ENCODE measurements at regions not wholly inside any gene's neighbourhood (a gene's known extent, or its start where the extent isn't known, plus 50 kb on each side); places are given as distances from the start of the nearest gene placed in this dataset.

DNA sequence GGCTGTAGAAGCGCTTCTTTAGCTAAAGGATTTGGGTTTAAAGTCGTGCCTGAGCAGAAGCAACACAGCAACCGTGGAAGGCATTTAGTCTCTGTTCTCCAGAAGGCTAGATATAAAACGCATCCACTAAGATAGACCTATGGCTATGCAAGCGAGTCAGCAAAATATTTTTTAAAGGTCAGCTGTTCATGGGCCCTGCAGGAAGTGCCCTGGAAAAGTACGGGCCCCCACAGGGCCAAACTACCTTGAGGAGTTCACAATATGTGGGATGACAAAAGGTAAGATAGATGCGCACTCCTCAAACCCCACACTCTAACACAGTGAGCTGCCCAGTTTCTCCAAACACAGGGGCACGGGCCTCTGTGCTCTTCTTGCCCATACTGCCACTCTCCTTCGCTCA, 261.6 kb downstream of the VPS13C start:
- FAIRE-seq: no peak

DNA sequence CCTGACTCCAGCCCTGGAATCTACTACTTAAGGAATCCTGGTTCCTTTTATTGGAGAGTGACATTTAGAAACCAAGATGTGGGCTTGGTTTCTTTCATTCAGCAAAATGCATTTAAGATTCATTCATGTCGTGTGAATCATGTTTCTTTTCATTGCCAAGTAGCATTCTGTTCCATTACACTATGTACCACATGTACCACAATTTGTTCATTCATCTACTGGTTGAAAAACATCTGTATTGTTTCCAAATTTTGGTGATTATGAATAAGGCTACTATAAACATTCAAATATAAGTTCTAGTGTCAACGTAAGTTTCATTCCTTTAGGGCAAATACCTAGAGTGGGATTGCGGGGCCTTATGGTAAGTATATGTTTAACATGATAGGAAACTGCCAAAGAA, 264.2 kb downstream of the VPS13C start:
- no peak for FAIRE-seq

DNA sequence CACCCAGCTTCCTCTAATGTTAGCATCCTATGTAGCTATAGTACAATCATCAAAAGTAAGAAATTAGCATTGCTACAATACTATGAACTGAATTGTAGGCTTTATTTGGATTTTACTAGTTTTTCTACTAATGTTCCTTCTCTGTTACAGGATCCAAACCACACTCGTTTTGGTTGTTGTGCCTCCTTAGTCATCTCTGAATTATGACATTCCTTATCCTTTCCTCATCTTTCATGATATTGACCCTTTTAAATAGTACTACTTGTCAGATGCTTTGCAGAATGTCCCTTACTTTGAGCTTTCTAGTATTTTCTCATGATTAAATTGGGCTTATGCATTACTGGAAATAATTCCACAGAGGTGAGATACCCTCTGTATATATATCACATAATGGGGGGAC, 265.4 kb downstream of the VPS13C start:
- FAIRE-seq: no peak

DNA sequence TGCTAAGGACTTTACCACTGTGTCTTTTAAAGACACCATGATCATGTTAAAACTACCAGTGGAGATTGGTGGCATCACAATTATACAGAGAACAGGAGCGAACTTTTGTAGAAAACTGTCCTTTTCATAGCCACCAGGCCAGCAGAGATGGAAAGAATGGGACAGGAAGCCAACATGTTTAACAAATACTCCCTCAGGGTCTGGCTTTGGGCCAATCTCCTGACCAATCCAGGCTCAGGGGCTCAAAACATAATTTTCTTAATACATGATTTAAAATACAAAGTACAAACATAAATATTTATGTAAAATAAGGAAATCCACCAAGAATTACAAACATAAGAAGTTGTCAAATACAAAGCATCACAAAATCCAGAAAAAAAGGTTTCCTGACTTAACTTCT, 266.0 kb downstream of the VPS13C start:
- FAIRE-seq: no peak

DNA sequence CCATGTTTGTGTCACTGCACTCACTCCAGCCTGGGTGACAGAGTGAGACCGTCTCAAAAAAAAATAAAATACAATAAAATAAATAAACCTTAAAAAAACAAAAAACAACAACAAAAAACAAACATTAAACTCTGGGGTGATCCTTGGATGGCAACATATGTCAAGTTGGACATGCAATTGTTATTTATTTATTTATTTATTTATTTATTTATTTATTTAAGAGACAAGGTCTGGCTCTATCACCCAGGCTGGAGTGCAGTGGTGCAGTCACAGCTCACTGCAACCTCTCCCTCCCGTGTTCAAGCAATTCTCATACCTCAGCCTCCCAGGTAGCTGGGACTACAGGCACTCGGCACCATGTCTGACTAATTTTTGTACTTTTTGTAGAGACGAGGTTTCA, 275.5 kb downstream of the VPS13C start:
- no peak for FAIRE-seq

DNA sequence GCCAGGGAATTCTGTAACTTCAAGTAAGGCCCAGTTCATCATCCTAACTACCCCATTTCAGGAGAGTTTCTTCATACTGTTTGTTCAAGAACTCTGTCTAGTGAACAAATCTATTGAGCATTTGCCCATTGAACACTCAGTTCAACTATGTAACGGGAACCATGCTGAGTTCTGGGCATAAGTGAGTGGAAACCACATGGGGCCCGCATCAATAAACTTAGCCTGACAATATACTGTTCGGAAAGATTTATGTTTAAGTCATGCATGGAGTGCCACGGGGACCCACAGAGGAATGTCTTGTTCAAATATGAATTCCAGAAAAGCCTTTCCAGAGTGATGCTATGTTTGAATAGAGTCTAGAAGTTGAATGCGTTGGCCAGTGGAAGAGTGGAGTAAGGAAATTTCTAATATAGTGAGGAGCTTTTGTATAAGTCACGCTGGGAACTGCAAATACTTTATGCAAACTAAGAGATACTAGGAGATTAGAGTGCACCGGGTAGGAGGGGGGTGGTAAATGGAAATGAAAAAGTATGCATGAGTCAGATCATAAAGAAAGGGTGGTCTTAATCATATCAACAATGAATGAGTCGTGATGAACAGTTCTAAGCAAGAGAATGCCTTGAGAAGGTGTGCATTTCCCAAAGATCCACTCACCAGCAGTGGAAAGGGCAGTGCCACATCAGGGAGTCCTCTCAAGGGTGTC, 279.8 kb downstream of the VPS13C start:
- FAIRE-seq: no peak

DNA sequence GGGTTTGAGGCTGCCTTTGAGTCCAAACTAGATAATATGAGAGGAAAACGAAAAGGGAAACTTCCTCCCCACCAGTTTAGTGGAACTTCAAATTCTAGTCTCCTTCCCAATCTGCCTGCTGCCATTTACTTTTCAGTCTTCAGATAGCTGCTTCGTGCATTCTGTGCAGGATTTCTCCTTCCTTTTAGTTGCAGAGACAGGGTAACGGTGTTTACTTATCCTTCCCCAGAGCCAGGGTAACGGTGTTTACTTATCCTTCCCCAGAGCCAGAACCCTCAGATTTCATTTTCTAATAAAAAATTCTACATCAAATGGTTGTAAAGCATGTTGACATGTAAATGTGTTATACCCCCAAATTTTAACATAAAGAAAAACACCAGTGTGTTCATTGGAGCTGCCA, 282.6 kb downstream of the VPS13C start:
- no peak for FAIRE-seq

DNA sequence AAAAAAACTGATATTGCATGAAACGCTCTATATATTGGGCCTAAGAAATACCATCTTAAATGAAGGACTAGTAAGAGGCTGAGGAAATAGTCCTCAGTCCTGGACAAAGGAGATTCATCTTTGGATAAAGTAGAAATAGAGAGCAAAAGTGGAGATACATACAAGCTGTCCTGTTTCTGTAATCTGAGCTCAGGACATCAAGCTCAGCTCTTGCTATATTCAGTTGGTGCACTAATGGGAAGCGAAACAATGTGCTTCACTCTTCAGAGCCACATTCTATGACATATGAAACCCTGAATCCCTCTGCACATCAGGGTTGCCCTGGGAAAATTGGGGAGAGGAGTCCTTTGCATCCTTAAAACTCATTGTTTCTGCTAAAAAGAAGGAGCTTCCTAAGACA, 290.7 kb downstream of the VPS13C start:
- FAIRE-seq: no peak

DNA sequence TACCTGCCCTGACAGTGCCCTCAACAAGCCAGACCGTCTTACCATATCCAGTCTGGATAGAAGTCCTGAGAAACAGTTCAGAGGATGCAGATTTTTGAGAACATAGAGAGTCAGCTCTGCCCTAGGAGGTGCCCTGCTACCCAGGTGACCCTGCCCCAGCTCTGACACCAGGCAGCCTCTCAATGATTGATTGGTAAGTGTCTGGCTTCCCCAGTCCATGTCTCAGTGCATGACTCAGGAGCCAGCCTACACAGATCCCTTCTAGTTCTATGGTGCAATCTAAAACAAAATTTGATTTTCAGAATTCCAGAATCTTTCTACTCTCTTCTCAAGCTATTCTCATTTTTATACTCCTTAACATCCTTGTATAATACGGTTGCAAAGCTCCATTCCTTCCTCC, 292.1 kb downstream of the VPS13C start:
- no peak for FAIRE-seq

DNA sequence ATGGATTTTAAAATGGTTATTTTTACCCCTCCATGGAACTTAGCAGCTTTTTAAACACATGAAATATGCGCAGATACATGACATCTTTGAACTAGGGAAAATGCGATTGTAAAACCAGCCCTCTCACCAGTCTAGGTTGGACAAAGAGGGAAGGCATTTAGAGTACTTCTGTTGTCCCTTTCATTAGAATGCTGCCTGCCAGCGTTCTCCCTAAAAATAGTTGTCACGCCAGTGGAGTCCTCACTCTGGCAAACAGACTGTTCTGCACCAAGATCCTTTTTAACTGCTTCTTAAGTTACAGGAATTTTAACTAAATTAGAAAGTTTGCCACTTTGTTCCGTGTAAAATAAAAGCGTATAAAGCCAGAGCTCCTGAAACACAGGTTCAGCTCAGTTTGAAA, 295.3 kb downstream of the VPS13C start:
- no peak for FAIRE-seq

DNA sequence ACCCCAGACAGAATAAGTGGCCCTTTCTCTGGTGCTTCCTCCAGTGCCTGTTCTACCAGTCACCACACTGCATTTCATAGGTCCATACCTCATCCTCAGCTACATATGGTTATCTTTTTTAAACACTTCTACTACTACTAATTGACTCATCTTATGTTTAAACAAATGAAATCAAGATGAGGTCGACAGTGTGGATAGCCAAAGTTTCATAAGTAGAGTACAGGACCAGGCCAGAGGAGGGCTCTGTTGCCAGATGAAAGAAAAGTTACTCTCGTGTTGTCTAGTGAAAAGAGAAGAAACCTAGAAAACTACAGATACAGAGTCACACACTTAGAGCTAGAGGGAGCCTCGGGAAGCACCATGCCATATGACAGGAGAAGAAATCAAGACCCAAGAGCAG, 296.1 kb downstream of the VPS13C start:
- FAIRE-seq: no peak

DNA sequence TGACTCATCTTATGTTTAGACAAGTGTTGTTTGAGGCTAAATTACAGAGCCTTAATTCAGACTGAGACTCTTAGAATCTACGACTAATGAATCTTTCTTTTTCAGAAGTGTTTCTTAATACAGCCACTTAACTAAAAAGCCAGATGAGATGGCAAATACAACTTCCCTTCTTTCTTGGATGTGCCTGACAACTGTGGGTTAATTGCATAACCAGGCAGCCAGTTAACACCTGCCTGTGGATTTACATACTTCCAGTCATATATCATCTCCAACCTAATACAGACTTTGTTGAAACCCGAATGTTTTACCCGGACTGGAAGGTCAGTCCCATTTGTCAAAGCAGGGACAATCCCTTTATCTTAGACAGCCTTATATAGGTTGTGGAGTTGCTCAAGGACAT, 297.6 kb downstream of the VPS13C start:
- FAIRE-seq: no peak

DNA sequence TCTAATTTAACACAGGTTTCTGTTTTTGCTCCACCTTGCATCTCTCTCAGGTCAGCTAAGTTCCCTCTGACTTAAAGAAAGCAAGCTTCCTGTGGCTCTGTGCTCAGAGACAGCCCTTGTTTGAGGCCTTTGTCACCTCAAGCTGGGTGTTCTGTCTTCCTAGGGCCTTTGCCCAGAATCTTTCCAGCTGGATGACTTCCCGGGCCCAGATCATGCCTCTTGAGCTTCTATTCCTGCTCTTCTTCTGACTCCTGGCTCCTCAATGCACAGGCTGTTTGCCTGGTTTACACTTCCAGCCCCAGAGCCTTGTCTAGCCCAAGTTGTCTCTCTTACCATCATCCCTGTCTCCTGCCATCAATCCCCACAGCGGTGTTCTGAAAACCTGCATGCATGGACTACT, 300.6 kb downstream of the VPS13C start:
- FAIRE-seq: no peak

DNA sequence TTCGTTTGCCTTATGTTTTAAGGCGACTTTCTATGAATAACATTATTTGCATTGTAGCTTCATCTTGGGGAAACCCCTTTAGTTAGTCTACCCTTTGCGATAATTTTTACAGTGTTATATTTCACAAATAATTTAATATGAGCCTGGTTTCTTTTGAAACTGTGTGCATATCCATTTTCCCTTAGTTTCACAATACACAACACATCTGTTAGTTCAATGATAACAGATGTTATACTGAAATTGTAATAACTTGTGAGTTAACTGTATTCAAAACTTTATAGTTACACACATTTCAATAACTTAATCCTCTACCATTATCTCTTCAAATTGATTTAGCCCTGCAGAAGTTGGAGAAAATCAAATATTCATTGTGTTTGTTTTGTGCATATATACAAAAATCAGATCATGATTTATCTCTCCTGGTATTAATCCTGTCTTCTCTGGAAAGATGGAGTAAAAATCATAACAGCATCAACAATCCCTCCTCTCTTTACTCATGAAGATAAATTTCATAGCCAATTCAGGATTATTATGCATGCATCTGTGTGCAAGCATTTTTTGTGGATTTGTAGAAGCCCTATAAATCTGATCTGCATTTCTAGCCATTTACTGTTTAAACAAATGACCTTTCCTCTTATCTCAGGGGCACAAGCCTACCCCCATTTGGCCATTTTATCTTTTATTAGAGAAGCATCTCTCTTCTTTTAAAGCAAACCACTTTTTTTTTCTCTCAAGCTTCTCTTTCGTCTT, 304.0 kb downstream of the VPS13C start:
- no peak for FAIRE-seq

DNA sequence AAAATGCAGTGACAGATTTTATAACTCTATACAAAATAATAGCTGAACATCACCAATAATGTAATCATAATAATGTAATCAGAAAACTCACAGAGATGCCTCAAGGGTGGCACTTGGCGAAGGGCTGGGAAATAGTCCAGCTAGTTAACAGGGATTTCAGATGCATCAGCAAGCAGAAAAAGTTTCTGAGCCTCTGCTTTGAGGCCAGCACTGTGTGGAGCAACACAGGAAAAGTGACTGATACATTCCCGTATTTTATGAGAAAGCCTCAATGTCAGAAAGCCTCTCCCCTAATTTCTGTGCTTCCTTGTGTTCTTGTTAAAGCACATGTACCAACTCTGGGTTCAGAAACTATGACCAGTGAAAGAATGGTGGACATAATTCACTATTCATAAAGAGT, 304.8 kb downstream of the VPS13C start:
- no peak for FAIRE-seq

DNA sequence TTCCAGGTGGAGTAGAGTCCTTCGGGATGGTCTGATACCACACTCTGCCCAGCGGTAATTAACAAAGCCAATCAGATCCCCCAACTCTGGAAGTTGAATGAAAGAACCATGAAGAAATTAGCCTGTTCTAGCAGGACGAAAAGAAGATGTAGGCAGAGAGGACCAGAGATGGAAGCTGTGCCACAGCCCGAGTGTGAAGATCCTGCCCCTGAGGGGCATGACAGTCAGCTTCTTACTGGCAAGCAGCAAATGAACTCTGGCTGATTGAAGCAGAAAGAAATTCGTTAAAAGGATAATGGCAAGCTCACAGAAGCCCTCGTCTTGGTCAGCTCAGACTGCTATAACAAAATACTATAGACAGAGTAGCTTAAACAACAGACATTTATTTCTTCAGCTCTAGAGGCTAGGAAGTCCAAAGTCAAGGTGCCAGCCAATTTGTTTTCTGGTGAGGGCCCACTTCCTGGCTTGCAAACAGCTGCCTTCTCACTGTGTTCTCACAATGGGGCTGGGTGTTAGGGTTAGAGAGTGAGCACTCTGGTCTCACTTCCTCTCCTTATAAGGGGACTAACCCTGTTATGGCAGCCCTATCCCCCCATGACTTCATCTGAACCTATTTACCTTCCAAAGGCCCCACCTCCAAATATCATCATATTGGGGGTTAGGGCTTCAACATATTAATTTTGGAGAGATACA, 307.1 kb downstream of the VPS13C start:
- no peak for FAIRE-seq

DNA sequence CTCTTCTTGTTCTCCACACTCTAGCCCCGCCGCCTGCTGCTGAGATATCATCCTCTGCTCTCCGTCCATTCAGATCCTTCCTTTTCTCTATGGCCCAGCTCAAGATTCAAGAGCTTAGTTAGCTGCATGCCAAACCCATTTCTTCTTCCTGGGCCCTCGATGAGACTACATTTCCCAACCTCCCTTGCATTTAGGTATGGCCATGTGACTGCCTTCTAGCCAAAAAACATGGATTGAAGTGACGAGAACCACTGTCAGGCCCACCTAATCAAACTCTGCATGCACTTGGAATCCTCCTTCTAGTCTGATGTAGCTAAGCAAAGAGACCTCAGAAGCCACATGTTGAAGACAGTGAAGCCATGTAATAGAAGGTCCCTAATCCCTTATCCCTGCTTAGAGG, 308.2 kb downstream of the VPS13C start:
- no peak for FAIRE-seq

DNA sequence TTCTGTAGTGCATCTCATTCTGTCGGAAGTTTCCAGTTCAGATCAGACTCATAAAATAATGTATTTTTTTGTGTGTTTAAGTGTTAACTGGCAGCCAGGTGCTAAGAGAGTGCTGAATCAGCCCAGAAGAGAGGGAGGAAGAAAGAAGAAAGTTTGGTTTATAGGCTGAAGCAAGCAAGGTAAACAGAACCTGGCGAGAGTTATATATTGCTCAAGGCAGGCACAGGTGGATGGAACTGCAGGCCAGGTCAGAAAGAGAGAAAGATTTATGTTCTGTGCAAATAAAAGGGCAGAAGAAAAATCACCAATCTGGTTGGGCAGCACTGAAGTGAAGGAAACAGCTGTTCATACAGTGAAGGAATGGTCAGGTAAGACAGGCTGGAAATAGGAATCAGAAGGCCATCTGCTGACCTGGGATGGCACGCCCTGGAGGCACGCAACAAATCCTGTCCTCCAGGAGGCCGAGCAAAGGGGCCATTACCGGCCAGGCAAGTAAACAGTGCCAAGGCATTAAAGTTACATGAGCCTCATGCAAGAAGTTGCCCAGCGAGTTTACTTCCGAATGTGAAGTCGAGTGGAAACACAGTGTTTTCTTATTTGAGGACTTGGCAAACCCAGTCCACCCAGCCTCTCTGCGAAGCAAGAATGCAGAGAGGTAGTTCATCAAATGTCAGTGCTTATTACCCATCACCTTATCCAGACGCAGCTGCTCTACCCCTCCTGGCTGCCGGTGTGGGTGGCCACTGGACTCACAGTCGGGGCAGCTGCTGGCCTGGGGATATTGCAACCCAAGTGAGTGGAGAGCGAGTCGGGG, 309.8 kb downstream of the VPS13C start:
- FAIRE-seq: no peak

DNA sequence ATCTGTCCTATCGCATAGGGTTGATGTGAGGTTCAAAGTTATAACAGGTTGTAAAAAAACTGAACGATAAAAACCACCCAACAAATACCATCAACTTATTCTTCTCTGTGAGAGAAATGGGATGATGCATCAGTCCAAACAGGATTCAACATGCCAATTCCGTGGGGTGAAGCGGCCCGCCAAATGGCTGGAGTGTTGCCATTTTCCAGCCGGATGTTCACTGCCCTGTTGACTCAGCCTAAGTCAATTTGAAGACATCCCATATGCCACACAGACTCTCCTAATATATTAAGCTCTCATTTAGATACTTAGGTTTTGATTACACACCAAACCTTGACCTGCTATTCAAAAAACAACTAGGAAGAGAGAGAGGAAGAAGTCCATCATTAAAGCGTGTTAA, 311.1 kb downstream of the VPS13C start:
- no peak for FAIRE-seq

DNA sequence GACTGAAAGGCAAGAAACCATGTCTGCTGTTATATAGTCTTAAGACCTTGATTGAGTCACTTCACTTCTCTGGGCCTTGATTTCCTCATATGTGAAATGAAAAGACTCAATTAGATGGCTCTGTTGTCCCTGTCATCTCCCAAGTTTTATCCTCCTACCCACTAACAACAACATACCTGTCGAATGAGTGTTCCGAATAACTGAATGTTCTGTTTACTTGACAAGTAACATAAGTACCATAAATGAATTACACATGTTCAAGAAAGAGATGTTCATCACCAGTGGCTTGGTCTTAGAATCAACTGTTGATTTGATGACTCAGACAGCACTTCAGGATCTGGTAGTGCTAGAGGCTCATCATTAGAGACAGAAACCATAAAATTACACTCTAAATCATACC, 311.7 kb downstream of the VPS13C start:
- no peak for FAIRE-seq

DNA sequence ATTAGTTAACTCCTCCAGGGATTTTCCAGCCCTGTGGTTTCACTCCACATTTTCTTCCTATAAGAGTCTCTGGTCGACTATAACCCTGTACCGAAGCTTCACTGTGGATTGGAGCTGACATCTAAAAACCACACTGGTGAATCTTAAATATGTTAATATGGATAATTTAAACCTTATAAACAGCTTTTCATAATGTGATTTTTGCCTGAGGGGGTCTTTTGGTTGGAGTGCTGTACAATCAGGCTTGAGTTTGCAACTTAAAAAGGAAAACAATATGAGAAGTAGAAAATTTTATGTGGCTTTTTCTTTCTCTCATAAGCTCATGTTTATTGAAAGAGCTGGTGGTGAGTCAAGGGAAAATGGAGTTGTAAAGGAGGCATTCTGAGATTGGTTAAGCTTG, 313.7 kb downstream of the VPS13C start:
- no peak for FAIRE-seq

DNA sequence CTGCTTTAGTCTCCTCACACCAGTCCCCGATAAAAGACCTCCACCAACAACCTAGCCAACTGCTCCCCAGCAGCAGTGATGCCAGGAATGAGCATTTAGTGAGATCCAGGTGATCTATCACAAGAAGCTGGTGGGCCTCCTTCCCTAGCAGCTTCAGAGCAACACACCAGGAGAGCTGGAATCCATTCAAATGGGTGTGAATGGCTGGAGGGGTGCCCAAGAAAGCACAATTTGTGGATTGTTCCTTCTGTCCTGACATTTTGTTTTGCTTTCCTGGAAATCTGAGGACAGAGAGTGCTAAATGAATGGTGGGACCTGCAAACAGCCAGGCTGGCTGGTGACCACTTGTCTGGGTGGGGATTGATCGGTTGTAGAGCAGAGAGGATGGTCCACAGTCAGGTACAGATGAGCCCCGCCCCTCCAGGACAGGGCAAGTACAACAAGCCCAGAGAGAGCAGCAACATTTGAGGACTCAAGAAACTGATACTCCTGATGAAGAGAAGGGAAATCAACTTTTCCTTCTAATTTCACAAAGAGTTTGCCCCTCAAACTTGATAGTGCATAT, 316.8 kb downstream of the VPS13C start:
- FAIRE-seq: no peak

DNA sequence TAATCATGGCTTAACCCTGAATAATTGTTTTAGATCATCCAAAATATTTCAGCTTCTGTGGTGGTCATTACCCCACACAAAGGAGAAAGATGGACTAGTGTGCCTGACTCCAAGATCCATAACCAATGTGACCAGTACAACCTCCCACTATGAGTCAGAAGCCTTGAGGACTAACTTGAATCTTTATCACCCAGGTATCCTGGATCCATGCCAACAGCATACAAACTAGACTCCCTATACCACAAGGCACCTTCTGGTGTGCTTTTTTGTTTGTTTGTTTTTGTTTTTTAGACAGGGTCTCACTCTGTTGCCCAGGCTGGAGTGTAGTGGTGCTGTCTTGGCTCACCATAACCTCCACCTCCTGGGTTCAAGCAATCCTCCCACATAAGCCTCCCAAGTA, 317.7 kb downstream of the VPS13C start:
- FAIRE-seq: no peak
